Endothelial cell of umbilical vein (primary cell): ENCODE measurements at regions not wholly inside any gene's neighbourhood (a gene's known extent, or its start where the extent isn't known, plus 50 kb on each side); places are given as distances from the start of the nearest gene placed in this dataset.

Source experiments
- BruUV-seq: library from RNA; stranded (reverse); fragments of 400-500 nt; replicated peaks from 2 replicates; lab custom pipeline; 2021; lab: Mats Ljungman, UMichigan
- CTCF ChIA-PET: fragments of 300-600, 350-600 bp; sonication (Branson Sonifier 250); formaldehyde crosslinking; loops from one replicate; lab custom pipeline; 2021; ENCODE audit warnings: antibody characterized with exemption, inconsistent platforms; lab: Charles Lee
- POLR2A ChIA-PET: fragments of 300-600, 350-600 bp; sonication (Branson Sonifier 250); formaldehyde crosslinking; loops from one replicate; lab custom pipeline; 2021; ENCODE audit warnings: antibody characterized with exemption, inconsistent platforms; lab: Charles Lee
- DNase-seq: peaks from one replicate; pipeline ENCODE4 v3.0.0-alpha.2; 2011; ENCODE audit warnings: low read depth, low spot score
- FAIRE-seq: peaks from 2 replicates; lab custom pipeline; 2011; peaks lifted over from hg19 to GRCh38; lab: Jason Lieb, UNC
- H2AFZ ChIP-seq: 2 replicates; pipeline ENCODE4 v1.6.0; 2012; ENCODE audit warnings: low read depth, low read length, control low read depth, inconsistent platforms
- H3K27ac ChIP-seq: 2 replicates; pipeline ENCODE4 v1.5.1; 2011; ENCODE audit warnings: low read depth, mild to moderate bottlenecking, control low read depth, low read length, moderate library complexity; ENCODE audit not compliant: insufficient read depth
- H3K27me3 ChIP-seq, 2 experiments: 2 replicates each; pipeline versions ENCODE4 v1.6.0 to v1.6.1; 2011; ENCODE audit warnings: low read length in 2 of 2, mixed read lengths in 1 of 2; ENCODE audit not compliant: control insufficient read depth in 2 of 2, insufficient read depth in 2 of 2
- H3K36me3 ChIP-seq, 2 experiments: 2 replicates in 1 of 2; 3 replicates in 1 of 2; pipeline ENCODE4 v1.5.1; 2011; ENCODE audit warnings: low read length in 2 of 2, mild to moderate bottlenecking in 1 of 2, moderate library complexity in 1 of 2; ENCODE audit not compliant: control insufficient read depth in 2 of 2, insufficient read depth in 2 of 2; ENCODE audit errors: extremely low read depth in 1 of 2
- H3K4me1 ChIP-seq: 3 replicates; pipeline ENCODE4 v1.5.1; 2011; ENCODE audit warnings: mild to moderate bottlenecking, low read length; ENCODE audit not compliant: control insufficient read depth, insufficient read depth; ENCODE audit errors: extremely low read depth
- H3K4me2 ChIP-seq: 2 replicates; pipeline ENCODE4 v1.6.1; 2011; ENCODE audit warnings: low read length, control low read depth, mixed read lengths; ENCODE audit not compliant: insufficient read depth
- H3K4me3 ChIP-seq, 3 experiments: fragments of 200-600 bp in 1 of 3; sonication (generic), shearing (Covaris generic) in 1 of 3; replicated peaks in 1 of 3; 2 replicates each; pipeline ENCODE4 v1.5.1; 2011 to 2016; ENCODE audit warnings: control low read depth in 3 of 3, low read length in 3 of 3, mild to moderate bottlenecking in 2 of 3, inconsistent platforms in 1 of 3, low read depth in 1 of 3, moderate library complexity in 1 of 3; ENCODE audit not compliant: insufficient read depth in 1 of 3
- H3K79me2 ChIP-seq: 2 replicates; pipeline ENCODE4 v1.6.0; 2012; ENCODE audit warnings: low read length, inconsistent platforms; ENCODE audit not compliant: control insufficient read depth, insufficient read depth
- H3K9ac ChIP-seq: replicated peaks from 2 replicates; pipeline ENCODE3; 2011; ENCODE audit warnings: low read length, control low read depth; ENCODE audit not compliant: insufficient read depth; ENCODE audit errors: extremely low read depth
- H3K9me1 ChIP-seq: replicated peaks from 3 replicates; pipeline ENCODE4 v1.6.0; 2011; ENCODE audit warnings: mild to moderate bottlenecking, low read length; ENCODE audit not compliant: control insufficient read depth, insufficient read depth; ENCODE audit errors: extremely low read depth
- H3K9me3 ChIP-seq: replicated peaks from 2 replicates; pipeline ENCODE4 v1.5.1; 2012; ENCODE audit warnings: low read length, inconsistent platforms; ENCODE audit not compliant: control insufficient read depth, insufficient read depth
- H4K20me1 ChIP-seq: replicated peaks from 2 replicates; pipeline ENCODE3; 2011; ENCODE audit warnings: mild to moderate bottlenecking, low read length; ENCODE audit not compliant: control insufficient read depth, insufficient read depth; ENCODE audit errors: extremely low read depth
- EZH2 ChIP-seq: IDR thresholded peaks from 2 replicates; pipeline ENCODE4 v1.6.1; 2012; ENCODE audit warnings: borderline replicate concordance, low read depth, mild to moderate bottlenecking, moderate library complexity, low read length, inconsistent platforms; ENCODE audit not compliant: severe bottlenecking
- FOS ChIP-seq: IDR thresholded peaks from 2 replicates; pipeline ENCODE4 v1.6.1; 2011; ENCODE audit warnings: mild to moderate bottlenecking, low read length, moderate library complexity, borderline replicate concordance; ENCODE audit not compliant: insufficient read depth
- GATA2 ChIP-seq: IDR thresholded peaks from 2 replicates; pipeline ENCODE4 v1.7.0; 2011; ENCODE audit warnings: low read depth, mild to moderate bottlenecking, moderate library complexity, mixed read lengths, low read length; ENCODE audit not compliant: insufficient read length, insufficient read depth
- JUN ChIP-seq: IDR thresholded peaks from 2 replicates; pipeline ENCODE4 v1.6.1; 2011; ENCODE audit warnings: borderline replicate concordance, low read depth; ENCODE audit not compliant: insufficient read length, insufficient read depth
- MAX ChIP-seq: IDR thresholded peaks from 2 replicates; pipeline ENCODE4 v1.6.1; 2011; ENCODE audit not compliant: insufficient read depth, insufficient read length
- MYC ChIP-seq: IDR thresholded peaks from one replicate; pipeline ENCODE4 v1.6.1; 2011; ENCODE audit warnings: mild to moderate bottlenecking, low read depth, low read length
- POLR2A ChIP-seq: IDR thresholded peaks from 2 replicates; pipeline ENCODE4 v1.6.1; 2012; ENCODE audit warnings: low read depth, mild to moderate bottlenecking, control low read depth, low read length
- POLR2AphosphoS5 ChIP-seq: IDR thresholded peaks from 2 replicates; pipeline ENCODE4 v1.6.1; 2012; ENCODE audit warnings: low read depth, mild to moderate bottlenecking, control low read depth, low read length, moderate library complexity; ENCODE audit not compliant: insufficient read depth
- dilution Hi-C: fragments of 300-500 bp; cut with MboI; formaldehyde crosslinking; loops from one replicate; pipeline ENCODE4 v1.15.0; 2019; ENCODE audit warnings: low sequenced_read_pairs; ENCODE audit not compliant: extremely low pct_ligation_motif_present
- intact Hi-C: fragments of 100-400 bp; cut with micrococcal nuclease; formaldehyde crosslinking; loops from one replicate; pipeline ENCODE4 v1.10.0; 2022
- TF ChIP-seq, protein P1 (sequence below), 2 donors: IDR thresholded peaks; 1 replicate in 1 of 2; 2 replicates in 1 of 2; pipeline ENCODE4 v1.5.1; 2011; ENCODE audit warnings: low read length in 2 of 2, mild to moderate bottlenecking in 2 of 2, moderate library complexity in 2 of 2, control low read depth in 1 of 2, inconsistent platforms in 1 of 2, low read depth in 1 of 2; ENCODE audit not compliant: insufficient read depth in 1 of 2; ENCODE audit errors: extremely low read depth in 1 of 2

DNA sequence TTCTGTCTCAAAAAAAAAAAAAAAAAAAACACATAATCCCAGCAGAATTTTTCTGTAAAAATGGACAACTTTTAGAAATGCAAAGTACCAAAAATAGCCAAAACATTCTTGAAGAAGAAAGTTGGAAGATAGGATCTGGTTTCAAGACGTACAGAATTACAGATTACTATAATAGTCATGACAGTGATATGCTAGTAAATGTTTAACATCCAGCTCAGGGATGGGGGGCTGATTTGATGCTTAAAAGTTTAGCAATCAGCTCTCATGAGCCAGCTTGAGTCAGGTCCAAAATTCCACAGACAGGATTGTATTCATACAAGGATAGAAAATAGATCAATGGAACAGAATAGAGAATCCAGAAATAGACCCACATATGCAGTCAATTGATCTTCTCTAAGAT is 100.5 kb downstream of the CYB561 start:
- Histone ChIP-seq H3K9ac (no peak overlapping the region), H3K4me1 (no peaks in the 10 kb centered on the region), H3K9me1 (no peaks in the 10 kb centered on the region), H3K4me2 (no peak overlapping the region), H3K27me3 (no peaks in the 10 kb centered on the region), H3K4me3 (no peak overlapping the region), H4K20me1 (no peaks in the 10 kb centered on the region), H3K27ac (no peak overlapping the region), H3K9me3 (no peaks in the 10 kb centered on the region), H3K79me2 (no peaks in the 10 kb centered on the region), H2AFZ (no peak overlapping the region), H3K36me3 (no peaks in the 10 kb centered on the region)
- intact Hi-C loops (no loop called here), dilution Hi-C loops (no loop called here)
- CTCF ChIA-PET, result interaction anchor here (0.7 to 3.2 kb wide), 2 partner anchors 19 to 61 kb away, joined by 3 to 10 read pairs; no protein-coding TSS in a partner anchor
- DNase-seq (no peak), FAIRE-seq (no peak)
- TF ChIP-seq JUN (no peak), POLR2AphosphoS5 (no peak), POLR2A (no peak), EZH2 (no peak), FOS (no peak), GATA2 (no peak), MAX (no peak), MYC (no peak)
- TF ChIP-seq, protein P1, sequence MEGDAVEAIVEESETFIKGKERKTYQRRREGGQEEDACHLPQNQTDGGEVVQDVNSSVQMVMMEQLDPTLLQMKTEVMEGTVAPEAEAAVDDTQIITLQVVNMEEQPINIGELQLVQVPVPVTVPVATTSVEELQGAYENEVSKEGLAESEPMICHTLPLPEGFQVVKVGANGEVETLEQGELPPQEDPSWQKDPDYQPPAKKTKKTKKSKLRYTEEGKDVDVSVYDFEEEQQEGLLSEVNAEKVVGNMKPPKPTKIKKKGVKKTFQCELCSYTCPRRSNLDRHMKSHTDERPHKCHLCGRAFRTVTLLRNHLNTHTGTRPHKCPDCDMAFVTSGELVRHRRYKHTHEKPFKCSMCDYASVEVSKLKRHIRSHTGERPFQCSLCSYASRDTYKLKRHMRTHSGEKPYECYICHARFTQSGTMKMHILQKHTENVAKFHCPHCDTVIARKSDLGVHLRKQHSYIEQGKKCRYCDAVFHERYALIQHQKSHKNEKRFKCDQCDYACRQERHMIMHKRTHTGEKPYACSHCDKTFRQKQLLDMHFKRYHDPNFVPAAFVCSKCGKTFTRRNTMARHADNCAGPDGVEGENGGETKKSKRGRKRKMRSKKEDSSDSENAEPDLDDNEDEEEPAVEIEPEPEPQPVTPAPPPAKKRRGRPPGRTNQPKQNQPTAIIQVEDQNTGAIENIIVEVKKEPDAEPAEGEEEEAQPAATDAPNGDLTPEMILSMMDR (IDR thresholded peaks at IDR 0.05; ENCODE audit: extremely low read depth in 1 of 2, insufficient read depth in 1 of 2, low read depth in 1 of 2, low read length in 2 of 2), result no peak
- no TSS peak for BruUV-seq
- POLR2A ChIA-PET, result no interaction called here
